Embryonic facial prominence (tissue), 1 donor: ENCODE measurements at regions not wholly inside any gene's neighbourhood (a gene's known extent, or its start where the extent isn't known, plus 50 kb on each side); places are given as distances from the start of the nearest gene placed in this dataset.
"Not testable (repeated sequence)": the region's sequence is repeated elsewhere in the genome, so short reads cannot be mapped to it uniquely, and the experiment has no call there.

Source experiments
- DNase-seq: peaks from one replicate; pipeline ENCODE4 v3.0.0-alpha.2; 2016; ENCODE audit errors: extremely low spot score

- no peak for DNase-seq
Observed at GRCh38 chr3:71936681-71937080, 151.7 kb upstream of the PROK2 start.

DNA sequence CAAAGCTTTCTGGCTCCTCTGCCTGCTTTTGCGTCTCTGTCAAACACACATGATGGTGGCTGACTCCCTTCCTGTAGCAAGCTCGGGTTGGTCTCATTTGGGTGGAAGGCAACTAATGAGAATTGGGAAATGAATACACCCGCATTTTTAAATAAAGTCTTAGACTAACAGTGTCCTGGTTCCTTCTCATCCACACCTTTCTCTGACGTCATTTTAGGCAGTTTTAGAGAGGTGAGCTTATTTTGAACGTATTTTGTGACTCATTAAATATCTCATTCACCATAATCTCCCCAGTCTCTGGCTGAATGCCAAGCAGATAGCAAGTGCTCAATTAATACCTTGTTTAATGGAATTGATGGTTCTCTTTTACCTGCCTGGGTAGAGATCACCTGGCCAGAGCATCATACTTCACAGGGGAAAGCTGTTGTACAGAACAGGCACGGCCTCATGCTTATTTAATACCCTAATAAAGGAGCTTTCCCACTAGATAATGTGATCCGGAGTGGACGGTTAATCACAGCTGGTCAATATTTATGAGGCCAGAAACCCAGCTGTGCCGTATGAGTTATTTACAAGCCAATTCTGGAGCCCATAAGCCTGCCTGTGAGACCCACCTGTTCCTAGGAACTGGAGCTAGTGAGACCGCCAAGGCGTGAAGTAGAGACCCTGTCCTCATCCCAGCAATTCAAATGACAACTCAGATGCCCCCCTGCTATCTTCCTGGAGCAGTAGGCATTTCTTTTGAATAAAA, 149.7 kb upstream of the PROK2 start:
- no peak for DNase-seq

DNA sequence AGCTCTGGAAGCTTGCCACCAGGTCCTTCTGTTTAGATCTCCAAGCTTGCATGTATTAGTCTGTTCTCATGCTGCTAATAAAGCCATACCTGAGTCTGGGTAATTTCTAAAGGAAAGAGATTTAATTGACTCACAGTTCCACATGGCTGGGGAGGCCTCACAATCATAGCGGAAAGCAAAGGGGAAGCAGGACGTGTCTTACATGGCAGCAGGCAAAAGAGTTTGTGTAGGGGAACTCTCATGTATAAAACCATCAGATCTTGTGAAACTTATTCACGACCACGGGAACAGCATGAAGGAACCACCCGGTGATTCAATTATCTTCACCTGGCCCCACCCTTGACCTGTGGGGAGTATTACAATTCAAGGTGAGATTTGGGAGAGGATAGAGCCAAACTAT, 147.0 kb upstream of the PROK2 start:
- DNase-seq, result no peak

GRCh38 chr3:71930056-71930991, 145.4 kb upstream of the PROK2 start:
- no peak for DNase-seq

- DNase-seq, result no peak
Observed at GRCh38 chr3:71928212-71928611, 143.3 kb upstream of the PROK2 start.

- DNase-seq, result no peak
Observed at GRCh38 chr3:71927505-71928066, 142.6 kb upstream of the PROK2 start.

DNA sequence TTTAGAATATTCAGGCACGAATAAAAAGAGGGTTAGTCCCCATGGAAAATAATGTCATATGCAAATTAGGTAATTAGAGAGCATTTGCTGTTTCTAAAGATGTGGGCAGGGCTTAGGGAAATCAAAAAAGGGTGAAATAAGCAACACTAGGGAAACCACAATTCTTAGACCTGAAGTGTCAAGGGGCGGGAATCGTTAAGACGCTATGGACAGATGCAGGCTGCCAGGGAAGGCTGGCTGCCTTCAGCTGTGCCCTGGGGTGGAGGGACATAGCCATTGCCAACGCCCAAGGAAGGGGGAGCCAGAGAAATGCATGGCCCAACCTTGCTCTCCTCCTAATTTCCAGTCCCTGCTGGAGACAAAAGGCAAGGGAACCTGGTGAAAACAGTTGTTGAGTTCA, 141.7 kb upstream of the PROK2 start:
- DNase-seq, result no peak

DNA sequence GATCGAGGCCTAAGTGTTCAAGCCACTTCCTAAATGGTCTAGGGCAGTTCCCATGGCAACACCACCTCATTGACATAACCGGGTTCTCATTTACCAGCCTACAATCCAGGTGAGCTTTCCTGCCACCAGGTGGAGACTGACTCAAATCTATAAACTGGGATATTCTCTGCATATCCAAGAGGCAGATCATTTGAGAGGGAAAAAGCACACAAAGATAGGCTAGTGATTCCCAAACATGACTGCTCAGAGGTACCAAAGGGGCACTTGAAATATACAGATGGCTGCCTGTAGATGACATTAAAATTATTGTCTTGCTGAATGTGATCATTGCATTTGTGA, 141.3 kb upstream of the PROK2 start:
- no peak for DNase-seq

- DNase-seq, result not testable (repeated sequence)
Observed at GRCh38 chr3:71925511-71926261, 140.7 kb upstream of the PROK2 start.

GRCh38 chr3:71924721-71925120, 139.8 kb upstream of the PROK2 start:
- DNase-seq, result no peak

- DNase-seq, result no peak
Observed at GRCh38 chr3:71921036-71921435, 136.1 kb upstream of the PROK2 start.

- DNase-seq, result no peak
Observed at GRCh38 chr3:71919572-71919971, 134.6 kb upstream of the PROK2 start.

GRCh38 chr3:71917545-71917944, 132.6 kb upstream of the PROK2 start:
- no peak for DNase-seq

- no peak for DNase-seq
Observed at GRCh38 chr3:71916747-71917369, 131.9 kb upstream of the PROK2 start.

DNA sequence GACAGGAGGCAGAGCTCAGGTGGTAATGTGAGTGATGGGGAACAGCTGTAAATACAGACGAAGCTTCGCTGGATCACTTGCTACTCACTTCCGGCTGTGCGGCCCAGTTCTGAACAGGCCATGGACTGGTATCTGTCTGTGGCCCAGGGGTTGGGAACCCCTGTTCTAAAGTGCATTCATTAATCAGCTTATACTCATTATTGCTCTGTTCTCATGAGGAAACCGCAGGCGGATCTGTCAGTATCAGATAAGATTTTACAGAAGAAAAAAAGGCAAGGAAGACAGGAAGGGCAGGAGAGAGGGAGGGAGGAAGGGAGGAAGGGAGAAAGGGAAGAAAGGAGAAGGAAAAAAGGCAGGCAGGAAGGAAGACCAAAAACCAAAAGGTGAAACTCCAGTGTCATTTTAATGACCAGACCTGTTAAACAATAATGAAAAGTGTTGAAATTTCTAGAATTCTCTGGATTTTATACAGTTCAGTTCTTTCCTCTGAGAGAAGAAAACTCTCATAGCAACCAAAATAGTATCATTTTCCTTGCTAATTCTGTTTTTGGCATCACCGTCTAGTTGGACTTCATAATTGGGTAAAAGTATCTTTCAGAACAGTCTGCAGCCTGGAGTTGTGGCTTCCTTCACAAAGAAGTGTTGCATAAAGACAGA, 128.0 kb upstream of the PROK2 start:
- no peak for DNase-seq

DNA sequence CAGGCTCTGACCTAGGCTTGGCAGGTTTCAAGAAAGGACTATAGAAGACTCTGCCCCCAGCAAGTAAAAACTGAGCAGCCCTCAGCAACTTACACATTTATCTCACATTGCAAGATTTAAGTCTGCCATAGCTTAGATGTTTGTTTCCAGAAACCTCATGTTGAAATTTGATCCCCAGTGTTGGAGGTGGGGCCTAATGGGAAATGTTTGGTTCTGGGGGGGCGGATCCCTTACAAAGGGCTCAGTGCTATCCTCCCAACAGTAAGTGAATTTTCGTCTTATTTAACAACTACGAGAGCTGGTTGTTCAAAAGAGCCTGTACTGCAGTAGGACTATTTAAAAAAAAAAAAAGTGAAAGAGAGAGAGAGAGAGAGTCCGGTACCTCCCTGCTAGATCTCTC, 125.2 kb upstream of the PROK2 start:
- no peak for DNase-seq

DNA sequence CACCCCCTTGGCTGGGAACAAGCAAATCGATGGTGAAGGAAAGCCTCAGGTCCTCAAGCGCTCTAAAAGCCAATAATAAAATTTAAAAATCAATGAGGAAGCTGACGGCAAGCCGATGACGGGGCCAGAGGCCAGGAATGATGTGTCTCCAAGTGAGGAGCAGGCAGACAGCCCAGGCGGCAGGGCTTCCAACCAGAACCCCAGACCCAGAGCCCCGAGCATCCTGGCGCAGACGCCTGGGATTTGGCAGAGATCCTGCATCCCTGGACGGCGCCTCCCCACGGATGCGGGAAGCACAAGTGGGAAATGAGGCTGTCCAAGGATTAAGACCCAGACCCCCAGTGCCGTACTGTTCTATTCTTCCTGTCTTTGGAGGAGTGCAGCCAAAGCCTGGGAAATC, 123.0 kb upstream of the PROK2 start:
- no peak for DNase-seq

DNA sequence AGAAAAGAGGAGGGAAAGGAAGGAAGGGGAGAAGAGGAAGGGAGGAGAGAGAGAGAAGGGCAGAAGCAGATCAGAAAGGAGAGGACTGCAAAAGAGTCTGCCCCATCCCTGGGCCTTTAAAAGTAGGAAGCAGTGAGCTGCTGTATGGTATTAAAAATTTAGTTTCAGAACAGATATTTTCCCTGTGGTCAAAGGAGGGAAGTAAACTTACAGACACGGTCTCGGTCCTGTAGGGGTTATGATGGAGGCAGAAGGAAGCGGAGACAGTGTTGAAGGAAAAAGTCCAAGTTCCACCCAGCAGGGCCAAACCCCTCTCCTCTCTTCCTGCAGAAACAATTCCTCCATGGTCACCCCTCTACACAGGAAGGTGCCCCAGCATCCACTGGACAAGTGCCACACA, 122.0 kb upstream of the PROK2 start:
- no peak for DNase-seq

DNA sequence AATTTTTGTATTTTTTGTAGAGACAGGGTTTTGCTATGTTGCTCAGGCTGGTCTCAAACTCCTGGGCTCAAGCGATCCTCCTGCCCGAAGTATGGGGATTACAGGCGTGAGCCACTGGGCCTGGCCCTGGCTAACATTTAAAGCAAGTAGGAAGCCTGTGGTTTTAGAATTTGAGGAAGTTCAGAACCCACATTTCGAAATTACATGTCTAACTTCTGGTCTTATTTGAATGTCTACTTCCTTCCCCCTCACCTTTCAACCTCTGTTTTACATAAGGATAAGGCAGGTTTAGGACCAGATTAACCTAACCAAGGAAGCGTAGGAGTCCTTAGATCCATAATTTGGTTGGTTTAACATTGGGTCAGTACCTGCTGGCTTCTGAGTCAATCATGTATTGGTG, 120.5 kb upstream of the PROK2 start:
- no peak for DNase-seq

- DNase-seq, result no peak
Observed at GRCh38 chr3:71903936-71904335, 119.0 kb upstream of the PROK2 start.

DNA sequence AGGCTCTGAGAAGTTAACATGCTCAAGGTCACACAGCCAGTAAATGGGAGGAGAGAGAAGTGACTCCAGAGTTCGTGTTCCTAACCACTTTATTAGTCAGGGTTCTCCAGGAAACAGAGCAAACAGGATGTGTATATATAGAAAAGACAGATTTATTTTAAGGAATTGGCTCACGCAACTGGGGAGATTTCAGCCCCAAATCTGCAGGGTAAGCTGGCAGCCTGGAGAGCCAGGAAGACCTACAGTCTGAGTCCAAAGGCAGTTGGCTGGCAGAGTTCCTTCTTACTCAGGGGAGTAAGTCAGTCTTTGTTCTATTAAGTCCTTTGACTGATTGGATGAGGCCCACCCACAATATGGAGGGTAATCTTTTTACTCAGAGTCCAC, 118.2 kb upstream of the PROK2 start:
- no peak for DNase-seq
